ENCODE measurements at regions not wholly inside any gene's neighbourhood (a gene's known extent, or its start where the extent isn't known, plus 50 kb on each side); places are given as distances from the start of the nearest gene placed in this dataset.

- no peak for DNase-seq (ENCODE audit: low read depth in 1 of 2, low spot score in 1 of 2)
Observed at GRCh38 chr1:199040076-199040905, 401.5 kb downstream of the PTPRC start.

DNA sequence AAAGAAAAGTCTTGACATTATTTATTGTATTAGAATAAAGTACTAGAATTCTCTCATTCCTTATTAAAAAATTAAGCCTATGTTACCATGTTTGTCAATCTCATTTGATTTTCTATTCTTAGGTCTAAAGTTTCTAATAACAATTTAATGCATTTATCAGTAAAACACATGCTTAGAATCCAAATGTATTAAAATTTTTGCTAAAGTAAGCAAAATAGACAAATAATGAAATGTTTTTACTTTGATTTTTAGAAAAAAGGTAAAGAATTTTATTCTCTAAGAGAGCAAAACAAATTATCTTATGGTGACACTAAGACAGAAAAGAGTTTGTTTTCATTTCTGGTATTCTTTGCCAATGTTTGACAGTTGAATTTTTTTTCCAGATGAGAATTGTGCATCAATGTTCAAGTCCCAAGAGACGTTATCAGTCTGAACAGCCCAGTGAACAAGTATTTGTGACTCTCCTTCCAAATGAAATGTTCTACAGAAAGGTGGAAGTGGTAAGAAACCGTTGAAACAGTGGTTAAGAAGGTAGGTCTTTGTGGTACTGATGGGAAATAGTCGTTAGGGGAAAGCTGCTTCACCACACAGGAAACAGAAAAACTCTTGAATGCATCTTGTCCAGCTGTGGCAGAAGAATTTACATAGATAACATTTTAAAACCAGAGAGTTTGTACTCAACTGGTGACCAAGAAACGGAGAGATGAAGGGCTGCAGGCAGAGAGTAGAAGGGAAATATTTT is 402.5 kb downstream of the PTPRC start:
- DNase-seq (ENCODE audit: low read depth in 1 of 2, low spot score in 1 of 2): no peak

DNA sequence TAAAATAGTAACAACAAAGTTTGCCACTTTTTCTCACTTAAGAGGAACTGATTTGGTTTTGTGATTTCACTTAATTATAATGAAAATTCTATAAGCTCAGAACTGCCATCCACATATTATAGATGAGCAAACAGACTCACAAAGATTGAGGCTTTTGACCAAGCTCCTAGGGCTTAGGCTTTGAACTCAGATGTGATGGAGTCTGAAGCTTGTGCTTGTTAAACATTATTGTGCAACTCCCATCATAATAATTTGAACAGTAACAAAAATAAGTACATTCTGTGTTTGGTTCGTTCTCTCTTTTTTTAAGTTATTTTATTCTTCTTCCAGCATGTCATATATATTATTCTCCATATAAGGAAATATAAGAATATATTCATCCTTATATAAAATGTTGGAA is 403.4 kb downstream of the PTPRC start:
- no peak for DNase-seq (ENCODE audit: low read depth in 1 of 2, low spot score in 1 of 2)

GRCh38 chr1:199044191-199044590 is 405.4 kb downstream of the PTPRC start:
- no peak for DNase-seq (ENCODE audit: low read depth in 1 of 2, low spot score in 1 of 2)

- no peak for DNase-seq (ENCODE audit: low read depth in 1 of 2, low spot score in 1 of 2)
Observed at GRCh38 chr1:199046618-199047017, 407.8 kb downstream of the PTPRC start.

GRCh38 chr1:199054694-199055093 is 415.9 kb downstream of the PTPRC start:
- no peak for DNase-seq (ENCODE audit: low read depth in 1 of 2, low spot score in 1 of 2)

DNA sequence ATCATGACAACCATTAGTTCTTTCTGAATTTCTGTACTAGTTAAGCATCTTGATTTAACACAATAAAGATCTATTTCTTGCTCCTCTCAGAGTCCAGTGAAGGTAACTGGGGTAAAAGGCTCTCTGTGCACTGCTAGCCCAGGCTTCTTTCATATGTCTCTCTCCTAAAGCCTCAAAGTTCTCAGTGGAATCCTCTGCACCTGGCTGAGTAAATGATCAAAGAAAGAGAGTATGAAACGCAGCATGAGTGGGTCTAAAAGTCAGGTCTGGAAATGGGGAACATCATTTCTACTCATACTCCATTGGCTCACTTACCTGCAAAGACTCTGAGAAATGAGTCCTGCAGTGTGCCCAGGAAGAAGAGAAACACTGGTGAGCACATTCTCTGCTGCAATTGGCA is 418.5 kb downstream of the PTPRC start:
- DNase-seq (ENCODE audit: low read depth in 1 of 2, low spot score in 1 of 2): no peak

- DNase-seq (ENCODE audit: low read depth in 1 of 2, low spot score in 1 of 2): no peak
Observed at GRCh38 chr1:199058281-199058680, 419.4 kb downstream of the PTPRC start.

GRCh38 chr1:199064971-199065370 is 426.1 kb downstream of the PTPRC start:
- no peak for DNase-seq (ENCODE audit: low read depth in 1 of 2, low spot score in 1 of 2)

GRCh38 chr1:199067483-199067882 is 428.6 kb downstream of the PTPRC start:
- DNase-seq (ENCODE audit: low read depth in 1 of 2, low spot score in 1 of 2): no peak

DNA sequence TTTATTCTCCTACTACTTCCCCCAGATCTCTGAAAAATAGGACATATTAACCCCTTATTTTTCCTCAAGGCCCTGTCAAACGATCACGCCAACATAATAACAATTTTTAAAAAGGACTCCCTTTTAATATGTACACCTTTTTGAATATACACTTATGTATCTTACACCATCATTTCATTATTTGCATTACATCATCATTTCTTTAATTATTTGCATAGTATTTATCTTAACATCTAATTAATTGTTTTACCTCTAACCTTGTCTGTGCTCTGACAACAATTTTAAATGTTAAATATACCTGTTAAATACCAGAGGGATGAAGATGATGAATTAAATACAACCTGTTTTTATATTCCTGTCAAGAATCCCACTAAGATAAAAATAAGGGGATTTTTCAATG is 432.2 kb downstream of the PTPRC start:
- DNase-seq (ENCODE audit: low read depth in 1 of 2, low spot score in 1 of 2): no peak

DNA sequence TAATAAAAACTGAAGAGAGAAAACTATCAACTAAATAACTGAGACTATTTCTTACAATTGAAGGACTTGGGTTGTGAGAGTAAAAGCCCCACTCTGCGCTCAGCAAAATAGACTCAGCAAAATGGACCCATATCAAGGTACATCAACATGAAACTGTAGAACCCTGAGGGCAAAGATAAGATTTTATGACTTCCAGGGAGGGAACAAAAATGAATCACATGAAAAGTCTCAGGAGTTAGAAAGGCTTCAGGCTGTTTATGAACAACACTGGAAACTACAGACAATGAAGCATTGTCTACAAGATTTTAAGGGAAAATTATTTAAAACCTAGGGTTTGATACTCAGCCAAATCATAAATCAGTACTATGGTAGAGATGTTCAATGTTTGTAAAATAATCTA is 434.3 kb downstream of the PTPRC start:
- DNase-seq (ENCODE audit: low read depth in 1 of 2, low spot score in 1 of 2): no peak

- DNase-seq (ENCODE audit: low read depth in 1 of 2, low spot score in 1 of 2): no peak
Observed at GRCh38 chr1:199075792-199076191, 437.0 kb downstream of the PTPRC start.

- DNase-seq (ENCODE audit: low read depth in 1 of 2, low spot score in 1 of 2): no peak
Observed at GRCh38 chr1:199079994-199080393, 441.2 kb downstream of the PTPRC start.

DNA sequence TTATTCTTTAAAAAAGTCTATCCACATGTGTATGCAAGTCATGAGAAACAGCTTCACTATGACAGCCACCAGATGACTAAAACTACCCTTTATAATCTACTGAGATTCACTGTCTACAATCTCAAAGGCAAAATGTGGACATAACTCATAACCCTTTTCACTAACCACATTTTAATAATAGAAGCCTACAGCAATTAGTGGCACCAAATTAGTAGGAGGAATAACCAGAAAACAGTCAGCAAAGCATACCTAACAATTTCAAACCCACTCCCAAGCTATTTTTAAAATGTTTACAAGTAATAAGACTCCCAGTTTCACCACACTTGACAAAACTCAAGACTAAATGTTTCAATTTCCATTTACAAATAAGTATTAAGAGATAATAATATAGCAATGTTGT is 442.9 kb downstream of the PTPRC start:
- no peak for DNase-seq (ENCODE audit: low read depth in 1 of 2, low spot score in 1 of 2)

- DNase-seq (ENCODE audit: low read depth in 1 of 2, low spot score in 1 of 2): no peak
Observed at GRCh38 chr1:199082778-199083389, 444.0 kb downstream of the PTPRC start.

- DNase-seq (ENCODE audit: low read depth in 1 of 2, low spot score in 1 of 2): no peak
Observed at GRCh38 chr1:199083680-199084079, 444.8 kb downstream of the PTPRC start.

- no peak for DNase-seq (ENCODE audit: low read depth in 1 of 2, low spot score in 1 of 2)
Observed at GRCh38 chr1:199084293-199084692, 445.5 kb downstream of the PTPRC start.

DNA sequence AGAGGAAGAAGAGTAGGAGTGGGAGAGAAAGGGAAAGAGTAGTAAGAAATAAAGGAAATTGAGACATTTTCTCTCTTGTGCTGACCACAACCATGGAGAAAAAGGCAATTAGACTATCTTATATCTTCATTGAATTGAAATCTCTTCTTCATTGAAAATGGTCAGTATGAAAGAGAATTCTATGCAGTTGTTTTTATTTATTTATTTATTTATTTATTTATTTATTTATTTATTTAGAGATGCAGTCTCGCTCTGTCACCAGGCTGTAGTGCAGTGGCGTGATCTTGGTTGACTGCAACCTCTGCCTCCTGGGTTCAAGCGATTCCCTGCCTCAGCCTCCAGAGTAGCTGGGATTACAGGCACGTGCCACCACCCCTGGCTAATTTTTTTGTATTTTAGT is 447.1 kb downstream of the PTPRC start:
- DNase-seq (ENCODE audit: low read depth in 1 of 2, low spot score in 1 of 2): no peak

DNA sequence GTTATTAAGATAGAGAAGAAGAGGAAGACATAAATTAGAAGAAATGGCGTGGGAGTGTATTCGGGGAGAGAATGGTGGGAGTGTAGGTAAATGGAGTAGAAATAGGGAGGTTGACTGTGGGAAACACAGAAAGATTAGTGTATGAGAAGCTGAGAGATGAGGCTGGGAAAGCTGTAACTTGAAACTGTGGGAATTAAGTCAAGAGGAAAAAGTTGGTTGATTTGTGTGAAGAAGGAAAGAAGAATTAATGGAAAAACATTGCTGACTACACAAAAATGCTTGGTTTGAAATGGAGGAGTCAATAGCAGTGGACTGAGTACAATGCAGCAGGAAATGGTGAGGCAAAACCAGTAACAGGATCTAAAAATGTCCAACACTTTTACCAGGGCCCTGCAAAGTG is 448.3 kb downstream of the PTPRC start:
- DNase-seq (ENCODE audit: low read depth in 1 of 2, low spot score in 1 of 2): no peak

- no peak for DNase-seq (ENCODE audit: low read depth in 1 of 2, low spot score in 1 of 2)
Observed at GRCh38 chr1:199089393-199090122, 450.7 kb downstream of the PTPRC start.
